Panc1 (cell line): ENCODE measurements at regions not wholly inside any gene's neighbourhood (a gene's known extent, or its start where the extent isn't known, plus 50 kb on each side); places are given as distances from the start of the nearest gene placed in this dataset.

ENCODE experiments used
- ATAC-seq: fragments of 200-7000 bp; cut with Tn5 transposase; 2 replicates; pipeline ENCODE4 v1.9.1; 2020; ENCODE audit warnings: mild to moderate bottlenecking, moderate library complexity
- BruUV-seq: library from RNA; stranded (reverse); fragments of 400-500 nt; replicated peaks from 2 replicates; lab custom pipeline; 2021; lab: Mats Ljungman, UMichigan
- CTCF ChIA-PET: fragments of 300-600 bp; sonication (Branson Sonifier 250); formaldehyde crosslinking; loops from one replicate; lab custom pipeline; 2022; ENCODE audit warnings: antibody characterized with exemption; lab: Charles Lee
- POLR2A ChIA-PET: fragments of 300-600 bp; sonication (Branson Sonifier 250); formaldehyde crosslinking; loops from one replicate; lab custom pipeline; 2022; ENCODE audit warnings: antibody characterized with exemption; lab: Charles Lee
- DNase-seq: peaks from one replicate; pipeline ENCODE4 v3.0.0-alpha.2; 2010; ENCODE audit warnings: low read depth, low spot score
- H3K27ac ChIP-seq: 2 replicates; pipeline ENCODE4 v1.5.1; 2011; ENCODE audit warnings: mild to moderate bottlenecking, low read length, inconsistent platforms
- H3K27me3 ChIP-seq: fragments of 200-500 bp; sonication (Bioruptor generic); 2 replicates; pipeline ENCODE4 v1.6.0; 2014; ENCODE audit warnings: low read length, inconsistent platforms; ENCODE audit not compliant: control insufficient read depth, insufficient read depth
- H3K36me3 ChIP-seq: fragments of 200-500 bp; sonication (Bioruptor generic); 2 replicates; pipeline ENCODE4 v1.5.1; 2014; ENCODE audit warnings: inconsistent platforms, mild to moderate bottlenecking, low read length, moderate library complexity; ENCODE audit not compliant: control insufficient read depth, insufficient read depth
- H3K4me1 ChIP-seq: 2 replicates; pipeline ENCODE4 v1.5.1; 2011; ENCODE audit warnings: inconsistent platforms, mild to moderate bottlenecking, low read length, moderate library complexity; ENCODE audit not compliant: control insufficient read depth, insufficient read depth
- H3K4me3 ChIP-seq, 2 experiments: 2 replicates each; pipeline ENCODE4 v1.5.1; 2011 to 2012; ENCODE audit warnings: low read depth in 2 of 2, low read length in 2 of 2, mild to moderate bottlenecking in 2 of 2, inconsistent platforms in 1 of 2, moderate library complexity in 1 of 2
- H3K9me3 ChIP-seq: fragments of 200-500 bp; sonication (Bioruptor generic); 2 replicates; pipeline ENCODE4 v1.5.1; 2014; ENCODE audit warnings: low read depth, mild to moderate bottlenecking, inconsistent platforms, low read length, moderate library complexity; ENCODE audit not compliant: control insufficient read depth, insufficient read depth
- CTCF ChIP-seq: fragments of 450-650 bp; IDR thresholded peaks from 2 replicates; pipeline ENCODE4 v1.5.1; 2017; ENCODE audit warnings: mild to moderate bottlenecking
- POLR2AphosphoS5 ChIP-seq: IDR thresholded peaks from 2 replicates; pipeline ENCODE4 v1.6.1; 2012; ENCODE audit warnings: mild to moderate bottlenecking, low read depth, low read length, moderate library complexity
- REST ChIP-seq, 2 experiments: IDR thresholded peaks; 2 replicates each; pipeline ENCODE4 v1.6.1; 2011 to 2012; ENCODE audit warnings: low read depth in 2 of 2, control low read depth in 1 of 2, low read length in 1 of 2, mild to moderate bottlenecking in 1 of 2, moderate library complexity in 1 of 2; ENCODE audit not compliant: insufficient read depth in 1 of 2
- SIN3A ChIP-seq: IDR thresholded peaks from 2 replicates; pipeline ENCODE4 v1.6.1; 2012; ENCODE audit warnings: low read depth, mild to moderate bottlenecking, low read length, moderate library complexity, borderline replicate concordance; ENCODE audit not compliant: insufficient read depth
- TCF7L2 ChIP-seq: IDR thresholded peaks from 2 replicates; pipeline ENCODE4 v1.6.1; 2011; ENCODE audit warnings: mild to moderate bottlenecking, low read depth, low read length, inconsistent platforms
- in situ Hi-C: cut with HindIII; loops from 2 replicates; pipeline ENCODE4 v1.10.0; 2016; ENCODE audit warnings: low sequenced_read_pairs, low pct_unique_long_range_greater_than_20kb
- intact Hi-C: fragments of 100-400 bp; cut with micrococcal nuclease; formaldehyde crosslinking; loops from one replicate; pipeline ENCODE4 v1.10.0; 2022; ENCODE audit not compliant: unreplicated experiment

- Histone ChIP-seq H3K4me1 (no peaks in the 10 kb centered on the region), H3K9me3 (no peaks in the 10 kb centered on the region), H3K27me3 (peaks cover 20% of the 10 kb centered on the region), H3K27ac (no peak overlapping the region), H3K36me3 (no peaks in the 10 kb centered on the region), H3K4me3 (no peak overlapping the region)
- no peak for DNase-seq
- TF ChIP-seq REST (IDR thresholded peaks at IDR 0.05; ENCODE audit: insufficient read depth in 1 of 2, low read depth in 2 of 2, low read length in 1 of 2) (no peak), SIN3A (no peak), CTCF (no peak), POLR2AphosphoS5 (no peak), TCF7L2 (no peak)
- ChIA-PET CTCF (no interaction called here), POLR2A (no interaction called here)
- in situ Hi-C loops (no loop called here), intact Hi-C loops (no loop called here)
- no TSS peak for BruUV-seq
- ATAC-seq = no peak
Measured at GRCh38 chr10:78568620-78569019, 500.1 kb upstream of the ZMIZ1 start.

GRCh38 chr10:78570633-78571235, 498.0 kb upstream of the ZMIZ1 start:
- Histone ChIP-seq H3K9me3 (no peaks in the 10 kb centered on the region), H3K36me3 (no peaks in the 10 kb centered on the region), H3K4me3 (no peak overlapping the region), H3K4me1 (no peaks in the 10 kb centered on the region), H3K27ac (no peak overlapping the region), H3K27me3 (peaks cover 8% of the 10 kb centered on the region; the same call in 1 of the 2 replicates)
- TF ChIP-seq POLR2AphosphoS5 (no peak), REST (IDR thresholded peaks at IDR 0.05; ENCODE audit: insufficient read depth in 1 of 2, low read depth in 2 of 2, low read length in 1 of 2) (no peak), TCF7L2 (no peak), SIN3A (no peak), CTCF (no peak)
- CTCF ChIA-PET = no interaction called here
- intact Hi-C loops (no loop called here), in situ Hi-C loops (no loop called here)
- POLR2A ChIA-PET = no interaction called here
- ATAC-seq (peak; percentile 37), DNase-seq (no peak)
- BruUV-seq = no TSS peak
